ENCODE measurements at regions not wholly inside any gene's neighbourhood (a gene's known extent, or its start where the extent isn't known, plus 50 kb on each side); places are given as distances from the start of the nearest gene placed in this dataset.
A peak's percentile ranks its signal among the peaks of the same experiment; 100 is the strongest.

GRCh38 chr15:35173444-35174118 is 88.5 kb upstream of the NANOGP8 start:
- Histone ChIP-seq H3K4me3 (no peak overlapping the region), H3K27ac (no peak overlapping the region), H3K9me3 (no peaks in the 10 kb centered on the region), H3K27me3 (no peaks in the 10 kb centered on the region), H3K4me1 (no peaks in the 10 kb centered on the region), H3K36me3 (no peaks in the 10 kb centered on the region)
- intact Hi-C loops (cut with DNase I; ENCODE audit: low total_unique reads): no loop called here
- TF ChIP-seq POLR2A (IDR thresholded peaks at IDR 0.05): no peak
- TF ChIP-seq CTCF (IDR thresholded peaks at IDR 0.05): no peak
- no peak for DNase-seq

GRCh38 chr15:35170207-35170606 is 85.1 kb upstream of the NANOGP8 start:
- H3K9me3 ChIP-seq: no peaks in the 10 kb centered on the region
- H3K27me3 ChIP-seq: no peaks in the 10 kb centered on the region
- H3K4me3 ChIP-seq: no peak overlapping the region
- H3K27ac ChIP-seq: peak overlapping the region in 1 of 2 donors; percentile 11
- no peak for DNase-seq
- no peaks in the 10 kb centered on the region for H3K36me3 ChIP-seq
- no peaks in the 10 kb centered on the region for H3K4me1 ChIP-seq
- intact Hi-C loops (cut with DNase I; ENCODE audit: low total_unique reads): no loop called here
- TF ChIP-seq CTCF (IDR thresholded peaks at IDR 0.05): no peak
- TF ChIP-seq POLR2A (IDR thresholded peaks at IDR 0.05): no peak

DNA sequence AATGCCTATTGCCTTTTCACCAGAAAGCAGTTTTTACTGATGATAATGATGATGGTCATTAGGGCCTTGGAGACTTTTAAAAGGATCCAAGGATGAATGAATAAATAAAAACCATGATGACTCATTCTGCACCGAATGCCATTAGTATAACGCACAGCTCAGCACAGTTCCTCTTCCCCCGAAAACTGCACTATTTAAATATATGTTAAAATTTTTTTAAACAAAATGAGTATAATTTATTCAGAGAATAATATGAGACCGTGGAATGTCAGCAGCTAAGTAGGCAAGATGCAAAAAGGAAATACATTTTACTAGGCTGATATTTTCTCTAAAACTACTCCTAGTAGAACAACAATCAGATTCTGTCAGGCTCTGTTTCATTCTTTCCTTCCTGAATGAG is 83.4 kb upstream of the NANOGP8 start:
- H3K27me3 ChIP-seq: no peaks in the 10 kb centered on the region
- H3K9me3 ChIP-seq: no peaks in the 10 kb centered on the region
- H3K4me3 ChIP-seq: no peak overlapping the region
- no peaks in the 10 kb centered on the region for H3K36me3 ChIP-seq
- no peak for DNase-seq
- peak overlapping the region; percentile 67 to 72 for H3K27ac ChIP-seq
- H3K4me1 ChIP-seq: no peaks in the 10 kb centered on the region
- intact Hi-C loops (cut with DNase I; ENCODE audit: low total_unique reads): no loop called here
- TF ChIP-seq POLR2A (IDR thresholded peaks at IDR 0.05) (no peak), CTCF (IDR thresholded peaks at IDR 0.05) (no peak)

DNA sequence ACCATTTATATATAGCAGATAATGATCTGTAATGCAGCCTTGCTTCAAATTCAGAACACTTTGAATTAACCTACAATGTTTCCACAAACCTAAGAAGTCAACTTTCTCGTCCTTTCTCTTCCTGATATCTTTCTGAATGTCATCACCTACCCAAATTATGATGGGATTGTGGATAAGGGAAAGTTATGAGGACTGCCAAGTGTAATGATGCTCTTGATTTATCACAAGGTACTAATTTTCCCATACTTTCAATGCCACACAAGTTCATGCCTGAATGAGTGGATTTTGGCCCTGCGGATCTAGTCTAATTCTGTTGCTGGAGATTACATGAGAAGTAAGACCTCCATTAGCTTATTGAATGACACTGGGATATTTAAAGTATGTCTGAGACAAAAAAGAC is 82.6 kb upstream of the NANOGP8 start:
- intact Hi-C loops (cut with DNase I; ENCODE audit: low total_unique reads): no loop called here
- H3K27me3 ChIP-seq: no peaks in the 10 kb centered on the region
- H3K36me3 ChIP-seq: no peaks in the 10 kb centered on the region
- H3K27ac ChIP-seq: peak overlapping the region; percentile 44 to 72
- no peak overlapping the region for H3K4me3 ChIP-seq
- no peak for DNase-seq
- TF ChIP-seq CTCF (IDR thresholded peaks at IDR 0.05) (no peak), POLR2A (IDR thresholded peaks at IDR 0.05) (no peak)
- no peaks in the 10 kb centered on the region for H3K9me3 ChIP-seq
- H3K4me1 ChIP-seq: no peaks in the 10 kb centered on the region

DNA sequence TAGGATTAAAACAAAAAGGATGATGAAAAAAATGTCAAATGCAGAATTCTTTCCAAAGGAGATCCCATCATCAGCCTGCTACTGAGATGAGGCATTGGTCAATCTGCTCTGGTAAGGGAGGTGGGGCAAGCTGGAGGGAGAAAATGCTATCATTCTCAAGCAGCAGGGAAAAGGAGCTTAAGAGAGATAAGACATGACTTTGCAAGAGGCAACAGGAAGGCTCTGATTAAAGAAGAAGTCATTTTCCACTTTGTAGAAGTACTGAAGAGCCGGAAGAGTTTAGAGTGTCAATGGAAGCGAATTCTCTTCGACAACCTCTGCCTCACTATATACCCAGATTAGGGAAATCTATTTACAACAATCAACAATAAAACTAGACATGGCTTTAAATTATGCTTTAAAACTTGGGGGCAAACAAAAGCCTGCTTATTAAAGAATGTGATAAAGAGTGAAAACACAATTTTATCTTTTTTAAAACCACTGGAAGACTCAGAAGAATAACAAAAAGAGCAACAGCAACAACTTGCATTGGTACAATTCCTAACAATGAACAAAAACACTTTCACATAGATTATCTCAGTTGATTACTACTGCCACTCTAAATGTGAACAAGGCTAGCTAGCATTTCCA is 81.8 kb upstream of the NANOGP8 start:
- intact Hi-C loops (cut with DNase I; ENCODE audit: low total_unique reads): no loop called here
- Histone ChIP-seq H3K27me3 (no peaks in the 10 kb centered on the region), H3K4me3 (no peak overlapping the region), H3K27ac (no peak overlapping the region), H3K36me3 (no peaks in the 10 kb centered on the region), H3K4me1 (no peaks in the 10 kb centered on the region), H3K9me3 (no peaks in the 10 kb centered on the region)
- no peak for DNase-seq
- TF ChIP-seq POLR2A (IDR thresholded peaks at IDR 0.05) (no peak), CTCF (IDR thresholded peaks at IDR 0.05) (no peak)
